ENCODE measurements at regions not wholly inside any gene's neighbourhood (a gene's known extent, or its start where the extent isn't known, plus 50 kb on each side); places are given as distances from the start of the nearest gene placed in this dataset.

DNA sequence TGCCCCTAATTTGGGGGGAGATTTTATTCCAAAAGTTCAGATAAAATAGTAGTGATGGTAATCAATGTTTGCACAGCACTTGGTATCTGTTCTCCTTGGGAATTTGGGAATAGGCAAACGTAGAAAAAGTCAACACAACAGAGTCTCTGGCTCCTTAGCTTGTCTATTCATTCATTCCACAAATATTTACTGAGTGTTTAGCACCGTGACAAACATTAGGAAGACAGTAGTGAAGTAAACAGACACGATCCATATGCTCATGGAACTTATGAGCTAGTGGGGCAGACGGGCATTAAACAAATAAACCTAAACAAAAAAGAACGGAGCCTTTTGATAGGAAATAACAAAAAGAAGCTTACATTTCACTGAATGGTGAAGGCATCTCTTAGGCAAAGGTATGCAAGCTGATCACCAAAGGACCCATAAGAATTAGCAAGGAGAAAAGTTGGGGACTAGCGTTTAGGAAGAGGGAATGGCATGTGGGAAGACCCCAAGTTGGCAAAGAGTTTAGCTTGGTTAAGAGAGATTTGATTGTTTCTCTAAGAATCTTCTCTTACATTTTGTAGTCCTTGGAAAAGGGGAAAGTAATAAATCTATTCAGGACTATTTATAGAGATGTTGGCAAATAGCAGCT is 243.9 kb upstream of the NPY start:
- TF ChIP-seq, protein P1, sequence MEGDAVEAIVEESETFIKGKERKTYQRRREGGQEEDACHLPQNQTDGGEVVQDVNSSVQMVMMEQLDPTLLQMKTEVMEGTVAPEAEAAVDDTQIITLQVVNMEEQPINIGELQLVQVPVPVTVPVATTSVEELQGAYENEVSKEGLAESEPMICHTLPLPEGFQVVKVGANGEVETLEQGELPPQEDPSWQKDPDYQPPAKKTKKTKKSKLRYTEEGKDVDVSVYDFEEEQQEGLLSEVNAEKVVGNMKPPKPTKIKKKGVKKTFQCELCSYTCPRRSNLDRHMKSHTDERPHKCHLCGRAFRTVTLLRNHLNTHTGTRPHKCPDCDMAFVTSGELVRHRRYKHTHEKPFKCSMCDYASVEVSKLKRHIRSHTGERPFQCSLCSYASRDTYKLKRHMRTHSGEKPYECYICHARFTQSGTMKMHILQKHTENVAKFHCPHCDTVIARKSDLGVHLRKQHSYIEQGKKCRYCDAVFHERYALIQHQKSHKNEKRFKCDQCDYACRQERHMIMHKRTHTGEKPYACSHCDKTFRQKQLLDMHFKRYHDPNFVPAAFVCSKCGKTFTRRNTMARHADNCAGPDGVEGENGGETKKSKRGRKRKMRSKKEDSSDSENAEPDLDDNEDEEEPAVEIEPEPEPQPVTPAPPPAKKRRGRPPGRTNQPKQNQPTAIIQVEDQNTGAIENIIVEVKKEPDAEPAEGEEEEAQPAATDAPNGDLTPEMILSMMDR (IDR thresholded peaks at IDR 0.05; ENCODE audit: poor library complexity, severe bottlenecking): no peak
- TF ChIP-seq RAD21 (conservative IDR thresholded peaks at IDR 0.05): no peak
- TF ChIP-seq TAF1 (IDR thresholded peaks at IDR 0.05; ENCODE audit: low read depth): no peak
- no peak for TF ChIP-seq POLR2AphosphoS5 (IDR thresholded peaks at IDR 0.05)
- no peak for TF ChIP-seq SMC3 (conservative IDR thresholded peaks at IDR 0.05; ENCODE audit: poor library complexity)
- no peak for TF ChIP-seq EP300 (conservative IDR thresholded peaks at IDR 0.05; ENCODE audit: poor library complexity, severe bottlenecking)
- no peak for TF ChIP-seq REST (IDR thresholded peaks at IDR 0.05; ENCODE audit: borderline replicate concordance)
- no peak for TF ChIP-seq MXI1 (conservative IDR thresholded peaks at IDR 0.05; ENCODE audit: poor library complexity, severe bottlenecking)
- no peak for TF ChIP-seq EZH2 (IDR thresholded peaks at IDR 0.05; ENCODE audit: borderline replicate concordance, insufficient read depth, low read length, poor library complexity, severe bottlenecking)
